HG02763 (cell line): ENCODE measurements at regions not wholly inside any gene's neighbourhood (a gene's known extent, or its start where the extent isn't known, plus 50 kb on each side); places are given as distances from the start of the nearest gene placed in this dataset.

Experiments used
- ATAC-seq: cut with Tn5 transposase; IDR thresholded peaks from one replicate; pipeline ENCODE4 v1.9.1; 2021; ENCODE audit warnings: mild to moderate bottlenecking, moderate library complexity; ENCODE audit not compliant: unreplicated experiment

- ATAC-seq, result no peak
Measured at GRCh38 chr20:40495956-40496355, 193.1 kb downstream of the MAFB start.

- no peak for ATAC-seq
Measured at GRCh38 chr20:40494248-40494647, 194.8 kb downstream of the MAFB start.

- ATAC-seq, result no peak
Measured at GRCh38 chr20:40493549-40493948, 195.5 kb downstream of the MAFB start.

- ATAC-seq, result no peak
Measured at GRCh38 chr20:40493071-40493470, 196.0 kb downstream of the MAFB start.

GRCh38 chr20:40491009-40491590, 197.9 kb downstream of the MAFB start:
- ATAC-seq, result no peak

- no peak for ATAC-seq
Measured at GRCh38 chr20:40489886-40490285, 199.2 kb downstream of the MAFB start.

- ATAC-seq, result no peak
Measured at GRCh38 chr20:40488401-40488800, 200.6 kb downstream of the MAFB start.

- ATAC-seq, result no peak
Measured at GRCh38 chr20:40486297-40486696, 202.7 kb downstream of the MAFB start.

- no peak for ATAC-seq
Measured at GRCh38 chr20:40481743-40482458, 207.1 kb downstream of the MAFB start.

GRCh38 chr20:40481337-40481736, 207.7 kb downstream of the MAFB start:
- no peak for ATAC-seq

- ATAC-seq, result no peak
Measured at GRCh38 chr20:40477805-40478204, 211.2 kb downstream of the MAFB start.

- no peak for ATAC-seq
Measured at GRCh38 chr20:40476461-40476860, 212.6 kb downstream of the MAFB start.

- ATAC-seq, result no peak
Measured at GRCh38 chr20:40472905-40473304, 216.1 kb downstream of the MAFB start.

GRCh38 chr20:40471261-40471629, 217.8 kb downstream of the MAFB start:
- no peak for ATAC-seq

GRCh38 chr20:40470445-40471260, 218.4 kb downstream of the MAFB start:
- no peak for ATAC-seq

- no peak for ATAC-seq
Measured at GRCh38 chr20:40468759-40469158, 220.3 kb downstream of the MAFB start.

GRCh38 chr20:40467703-40468411, 221.2 kb downstream of the MAFB start:
- ATAC-seq, result no peak

- ATAC-seq, result no peak
Measured at GRCh38 chr20:40467067-40467466, 222.0 kb downstream of the MAFB start.

GRCh38 chr20:40464731-40465208, 224.3 kb downstream of the MAFB start:
- no peak for ATAC-seq

GRCh38 chr20:40463171-40463570, 225.9 kb downstream of the MAFB start:
- ATAC-seq, result no peak

- no peak for ATAC-seq
Measured at GRCh38 chr20:40462566-40462965, 226.5 kb downstream of the MAFB start.
